LNCaP clone FGC (cell line): ENCODE measurements at regions not wholly inside any gene's neighbourhood (a gene's known extent, or its start where the extent isn't known, plus 50 kb on each side); places are given as distances from the start of the nearest gene placed in this dataset.

Experiments
- DNase-seq: peaks from one replicate; pipeline ENCODE4 v3.0.0-alpha.2; 2011; ENCODE audit warnings: low read depth
- H3K4me3 ChIP-seq: 2 replicates; pipeline ENCODE4 v1.5.1; 2011; ENCODE audit warnings: mild to moderate bottlenecking, low read depth, low read length, control low read depth
- TF ChIP-seq, protein P1 (sequence below): IDR thresholded peaks from 2 replicates; pipeline ENCODE4 v1.5.1; 2012; ENCODE audit warnings: mild to moderate bottlenecking; ENCODE audit not compliant: control insufficient read depth, insufficient read depth; ENCODE audit errors: extremely low read depth

DNA sequence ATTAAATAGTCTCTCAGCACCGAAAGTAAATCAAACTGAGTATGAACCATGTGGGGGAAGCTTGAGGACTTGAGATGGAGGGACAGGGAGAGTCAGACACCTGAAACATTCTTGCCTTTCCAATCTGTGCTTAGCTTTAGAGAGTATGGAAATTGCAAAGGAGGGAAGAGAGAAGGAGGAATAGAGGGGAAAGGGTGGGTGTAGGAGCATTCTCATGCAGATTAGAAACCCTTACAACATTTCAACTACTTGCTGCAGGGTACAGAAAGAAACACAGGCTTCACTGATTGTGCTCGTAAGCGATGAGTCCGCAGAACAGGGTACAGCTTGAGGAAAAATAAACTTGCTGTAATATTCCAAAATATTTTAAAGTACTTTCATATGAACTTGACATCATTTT lies 73.8 kb downstream of the NIBAN1 start:
- H3K4me3 ChIP-seq = no peak overlapping the region
- TF ChIP-seq, protein P1, sequence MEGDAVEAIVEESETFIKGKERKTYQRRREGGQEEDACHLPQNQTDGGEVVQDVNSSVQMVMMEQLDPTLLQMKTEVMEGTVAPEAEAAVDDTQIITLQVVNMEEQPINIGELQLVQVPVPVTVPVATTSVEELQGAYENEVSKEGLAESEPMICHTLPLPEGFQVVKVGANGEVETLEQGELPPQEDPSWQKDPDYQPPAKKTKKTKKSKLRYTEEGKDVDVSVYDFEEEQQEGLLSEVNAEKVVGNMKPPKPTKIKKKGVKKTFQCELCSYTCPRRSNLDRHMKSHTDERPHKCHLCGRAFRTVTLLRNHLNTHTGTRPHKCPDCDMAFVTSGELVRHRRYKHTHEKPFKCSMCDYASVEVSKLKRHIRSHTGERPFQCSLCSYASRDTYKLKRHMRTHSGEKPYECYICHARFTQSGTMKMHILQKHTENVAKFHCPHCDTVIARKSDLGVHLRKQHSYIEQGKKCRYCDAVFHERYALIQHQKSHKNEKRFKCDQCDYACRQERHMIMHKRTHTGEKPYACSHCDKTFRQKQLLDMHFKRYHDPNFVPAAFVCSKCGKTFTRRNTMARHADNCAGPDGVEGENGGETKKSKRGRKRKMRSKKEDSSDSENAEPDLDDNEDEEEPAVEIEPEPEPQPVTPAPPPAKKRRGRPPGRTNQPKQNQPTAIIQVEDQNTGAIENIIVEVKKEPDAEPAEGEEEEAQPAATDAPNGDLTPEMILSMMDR = no peak
- no peak for DNase-seq

DNA sequence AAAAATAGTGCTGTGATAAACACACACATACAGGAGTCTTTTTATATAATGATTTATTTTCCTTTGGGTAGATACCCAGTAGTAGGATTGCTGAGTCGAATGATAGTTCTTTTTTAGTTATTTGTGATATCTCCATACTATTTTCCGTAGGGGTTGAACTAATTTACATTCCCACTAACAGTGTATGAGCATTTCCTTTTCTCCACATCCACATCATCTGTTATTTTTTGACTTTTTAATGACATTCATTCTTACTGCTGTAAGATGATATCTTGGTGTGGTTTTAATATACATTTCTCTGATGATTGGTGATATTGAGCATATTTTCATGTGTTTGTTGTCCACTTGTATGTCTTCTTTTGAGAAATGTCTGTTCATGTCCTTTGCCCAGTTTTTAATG lies 78.3 kb downstream of the NIBAN1 start:
- DNase-seq = no peak
- no peak overlapping the region for H3K4me3 ChIP-seq
- TF ChIP-seq, protein P1 = no peak

DNA sequence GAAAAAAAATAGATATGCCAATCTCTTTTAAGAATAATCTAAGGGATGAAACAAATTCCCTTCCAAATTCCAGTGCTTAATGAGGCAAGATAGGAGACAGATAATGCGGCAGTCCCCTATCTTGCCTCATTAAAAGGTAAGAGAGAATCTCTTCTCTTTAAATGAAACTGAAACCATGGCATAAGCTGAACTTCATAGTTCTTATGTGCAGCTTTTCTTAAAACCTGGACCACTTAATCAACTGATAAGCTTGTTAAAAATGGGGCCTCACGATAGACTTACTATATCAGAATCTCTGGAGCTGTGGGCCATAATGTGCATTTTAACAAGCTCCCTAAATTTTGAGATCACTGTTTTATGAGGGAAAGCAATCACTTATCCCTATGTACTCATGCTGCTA lies 79.2 kb downstream of the NIBAN1 start:
- TF ChIP-seq, protein P1 = no peak
- DNase-seq = no peak
- H3K4me3 ChIP-seq = no peak overlapping the region

DNA sequence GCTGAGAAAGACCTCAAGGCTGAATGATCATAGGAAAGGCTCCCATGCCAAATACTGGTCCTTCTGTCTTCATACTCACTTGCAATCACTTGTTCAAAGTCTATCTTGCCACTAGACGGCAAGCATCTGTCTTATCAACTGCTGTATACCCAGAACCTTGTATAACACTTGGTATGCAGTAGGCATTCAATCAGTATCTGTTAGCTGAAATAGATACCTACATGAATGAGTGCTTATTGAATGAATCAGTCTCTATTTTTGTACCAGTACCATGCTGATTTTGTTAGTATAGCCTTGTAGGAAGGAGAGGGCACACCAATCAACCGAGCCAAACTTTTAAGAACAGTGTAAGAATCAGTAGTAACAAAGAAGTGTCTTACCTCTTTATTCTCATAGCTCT lies 80.6 kb downstream of the NIBAN1 start:
- TF ChIP-seq, protein P1 = no peak
- DNase-seq = no peak
- H3K4me3 ChIP-seq = no peak overlapping the region

DNA sequence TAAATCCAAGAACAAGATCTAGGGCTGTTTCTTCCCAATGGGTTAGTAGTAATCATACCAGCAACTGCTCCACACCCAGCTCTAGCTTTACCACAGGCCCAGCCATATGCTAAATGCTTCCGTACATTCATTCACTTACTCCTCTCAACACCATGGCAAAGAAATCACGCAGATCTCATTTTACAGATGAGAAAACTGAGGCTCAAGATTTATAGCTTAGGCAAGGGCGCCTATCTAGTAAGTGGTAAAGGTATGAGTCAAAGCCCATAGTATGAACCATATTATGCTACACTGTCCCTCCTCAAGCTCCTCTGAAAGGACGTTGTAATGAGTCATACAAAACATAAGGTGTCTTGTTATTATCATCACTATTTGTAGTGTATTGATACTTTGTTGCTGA lies 82.2 kb downstream of the NIBAN1 start:
- no peak overlapping the region for H3K4me3 ChIP-seq
- no peak for DNase-seq
- TF ChIP-seq, protein P1 = no peak

DNA sequence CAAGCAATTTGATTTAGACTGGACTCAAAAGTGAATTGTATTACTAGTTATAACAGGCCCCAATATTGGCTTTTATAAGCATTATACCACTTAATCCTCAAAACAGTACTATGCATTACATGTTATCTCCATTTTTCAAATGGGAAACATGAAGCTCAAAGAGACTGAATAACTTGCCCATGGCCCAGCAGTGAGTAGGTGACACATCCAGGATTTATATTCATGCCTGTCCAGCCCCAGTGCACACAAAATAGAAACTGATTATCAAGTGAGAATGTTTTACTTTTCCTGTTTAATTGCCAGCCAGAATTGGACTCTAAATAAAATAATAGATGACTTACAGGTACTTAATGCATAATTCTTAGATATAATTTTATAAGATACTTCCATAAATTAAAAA lies 82.9 kb downstream of the NIBAN1 start:
- no peak overlapping the region for H3K4me3 ChIP-seq
- TF ChIP-seq, protein P1 = no peak
- no peak for DNase-seq

DNA sequence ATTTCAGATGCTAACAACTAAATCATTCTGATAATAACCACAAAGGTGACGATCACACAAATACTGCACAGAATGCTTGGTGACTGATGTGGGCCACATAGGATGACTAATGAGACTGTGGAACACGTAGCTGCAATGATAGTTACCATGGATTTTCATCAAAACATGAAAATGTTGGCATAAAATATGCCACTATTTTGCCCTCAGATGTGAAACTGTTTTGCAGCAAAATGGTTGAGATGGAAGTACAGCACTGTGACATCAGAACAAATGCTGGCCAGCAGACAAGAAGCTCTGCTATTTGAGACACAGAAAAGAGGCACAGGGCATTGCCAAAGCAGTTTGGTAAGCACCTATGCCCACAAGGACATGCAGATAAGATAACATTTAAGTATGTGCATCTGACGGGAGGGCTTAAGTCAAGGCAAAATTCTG lies 83.8 kb downstream of the NIBAN1 start:
- DNase-seq = no peak
- no peak overlapping the region for H3K4me3 ChIP-seq

More for the DNA sequence above, 83.8 kb downstream of the NIBAN1 start:
- TF ChIP-seq, protein P1 = no peak
